ENCODE measurements at regions not wholly inside any gene's neighbourhood (a gene's known extent, or its start where the extent isn't known, plus 50 kb on each side); places are given as distances from the start of the nearest gene placed in this dataset.

DNA sequence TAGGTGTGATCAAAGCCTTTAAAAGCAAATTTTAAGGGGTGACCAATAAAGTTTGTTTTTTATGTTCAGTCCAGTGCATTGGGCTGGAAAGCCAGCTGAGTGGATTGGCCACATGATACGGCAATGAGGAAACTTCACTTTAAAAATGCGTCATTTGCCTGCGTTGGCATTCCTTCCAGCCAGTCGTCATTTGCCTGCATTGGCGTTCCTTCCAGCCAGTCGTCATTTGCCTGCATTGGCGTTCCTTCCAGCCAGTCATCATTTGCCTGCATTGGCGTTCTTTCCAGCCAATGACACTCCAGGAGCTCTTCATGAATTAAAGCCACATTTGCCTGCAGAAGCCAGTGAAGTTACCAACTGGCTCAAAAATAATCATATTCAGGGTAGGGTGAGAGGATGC is 378.6 kb downstream of the SMOC2 start:
- DNase-seq (no peak), ATAC-seq (ENCODE audit: insufficient read depth, low read depth) (no peak)
- H2AFZ ChIP-seq (ENCODE audit: low read depth, low read length), result no peak overlapping the region
- no peak overlapping the region for H3K27ac ChIP-seq (ENCODE audit: low read length)
- no peak for TF ChIP-seq EZH2 (IDR thresholded peaks at IDR 0.05; ENCODE audit: borderline replicate concordance, low read depth, low read length, severe bottlenecking)
- TF ChIP-seq, protein P1, sequence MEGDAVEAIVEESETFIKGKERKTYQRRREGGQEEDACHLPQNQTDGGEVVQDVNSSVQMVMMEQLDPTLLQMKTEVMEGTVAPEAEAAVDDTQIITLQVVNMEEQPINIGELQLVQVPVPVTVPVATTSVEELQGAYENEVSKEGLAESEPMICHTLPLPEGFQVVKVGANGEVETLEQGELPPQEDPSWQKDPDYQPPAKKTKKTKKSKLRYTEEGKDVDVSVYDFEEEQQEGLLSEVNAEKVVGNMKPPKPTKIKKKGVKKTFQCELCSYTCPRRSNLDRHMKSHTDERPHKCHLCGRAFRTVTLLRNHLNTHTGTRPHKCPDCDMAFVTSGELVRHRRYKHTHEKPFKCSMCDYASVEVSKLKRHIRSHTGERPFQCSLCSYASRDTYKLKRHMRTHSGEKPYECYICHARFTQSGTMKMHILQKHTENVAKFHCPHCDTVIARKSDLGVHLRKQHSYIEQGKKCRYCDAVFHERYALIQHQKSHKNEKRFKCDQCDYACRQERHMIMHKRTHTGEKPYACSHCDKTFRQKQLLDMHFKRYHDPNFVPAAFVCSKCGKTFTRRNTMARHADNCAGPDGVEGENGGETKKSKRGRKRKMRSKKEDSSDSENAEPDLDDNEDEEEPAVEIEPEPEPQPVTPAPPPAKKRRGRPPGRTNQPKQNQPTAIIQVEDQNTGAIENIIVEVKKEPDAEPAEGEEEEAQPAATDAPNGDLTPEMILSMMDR (IDR thresholded peaks at IDR 0.05; ENCODE audit: borderline replicate concordance, extremely low read depth, low read length, poor library complexity, severe bottlenecking), result no peak
- H3K27me3 ChIP-seq (ENCODE audit: insufficient read depth, low read length, poor library complexity), result no peaks in the 10 kb centered on the region
- H3K4me1 ChIP-seq (ENCODE audit: insufficient read depth, low read length), result no peaks in the 10 kb centered on the region
- no peak overlapping the region for H3K4me2 ChIP-seq (ENCODE audit: insufficient read depth, low read length)
- no peaks in the 10 kb centered on the region for H3K36me3 ChIP-seq (ENCODE audit: insufficient read depth, low read length)
- H4K20me1 ChIP-seq (ENCODE audit: insufficient read depth, low read length), result no peaks in the 10 kb centered on the region
- H3K79me2 ChIP-seq (ENCODE audit: insufficient read depth, low read length), result no peaks in the 10 kb centered on the region
- no peak overlapping the region for H3K4me3 ChIP-seq (ENCODE audit: low read depth in 1 of 2, low read length in 2 of 2)
- H3K9ac ChIP-seq (ENCODE audit: low read depth, low read length), result no peak overlapping the region
- peaks cover 11% of the 10 kb centered on the region for H3K9me3 ChIP-seq (ENCODE audit: insufficient read depth, low read length, severe bottlenecking)

DNA sequence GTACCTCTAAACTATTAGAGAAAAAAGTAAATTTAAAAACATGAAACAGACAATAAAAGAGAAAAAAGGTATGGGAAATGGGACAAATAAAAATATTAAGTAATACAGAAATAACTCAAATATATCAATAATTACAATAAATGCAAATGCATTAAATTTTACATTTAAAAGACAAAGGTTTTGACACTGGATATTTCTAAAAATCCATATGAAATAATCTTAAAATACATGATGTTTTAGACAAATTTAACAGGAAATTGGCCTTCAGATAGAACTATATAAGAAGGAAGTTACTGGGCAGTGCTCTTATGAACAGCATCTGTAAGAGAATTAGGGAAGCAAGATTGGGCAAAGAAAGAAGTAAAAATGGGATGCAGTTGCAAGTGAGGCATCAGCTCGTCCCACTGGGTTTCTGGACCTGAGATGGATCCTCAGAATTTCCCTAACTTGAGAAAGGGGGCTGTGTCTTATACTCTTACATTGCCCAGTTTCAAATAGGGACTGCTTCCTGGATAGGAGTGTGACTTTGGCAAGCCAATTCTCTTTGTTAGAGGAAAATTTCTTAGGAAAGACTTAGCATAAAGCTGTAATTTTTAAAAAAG is 376.7 kb downstream of the SMOC2 start:
- H3K9ac ChIP-seq (ENCODE audit: low read depth, low read length), result no peak overlapping the region
- no peak overlapping the region for H2AFZ ChIP-seq (ENCODE audit: low read depth, low read length)
- no peaks in the 10 kb centered on the region for H3K36me3 ChIP-seq (ENCODE audit: insufficient read depth, low read length)
- DNase-seq (no peak), ATAC-seq (ENCODE audit: insufficient read depth, low read depth) (no peak)
- H3K27me3 ChIP-seq (ENCODE audit: insufficient read depth, low read length, poor library complexity), result no peaks in the 10 kb centered on the region
- no peaks in the 10 kb centered on the region for H3K4me1 ChIP-seq (ENCODE audit: insufficient read depth, low read length)
- H3K4me2 ChIP-seq (ENCODE audit: insufficient read depth, low read length), result no peak overlapping the region
- no peak overlapping the region for H3K27ac ChIP-seq (ENCODE audit: low read length)
- no peaks in the 10 kb centered on the region for H4K20me1 ChIP-seq (ENCODE audit: insufficient read depth, low read length)
- H3K4me3 ChIP-seq (ENCODE audit: low read depth in 1 of 2, low read length in 2 of 2), result no peak overlapping the region
- TF ChIP-seq, protein P1 (IDR thresholded peaks at IDR 0.05; ENCODE audit: borderline replicate concordance, extremely low read depth, low read length, poor library complexity, severe bottlenecking), result no peak
- no peak for TF ChIP-seq EZH2 (IDR thresholded peaks at IDR 0.05; ENCODE audit: borderline replicate concordance, low read depth, low read length, severe bottlenecking)
- H3K9me3 ChIP-seq (ENCODE audit: insufficient read depth, low read length, severe bottlenecking), result peaks cover 11% of the 10 kb centered on the region
- no peaks in the 10 kb centered on the region for H3K79me2 ChIP-seq (ENCODE audit: insufficient read depth, low read length)

DNA sequence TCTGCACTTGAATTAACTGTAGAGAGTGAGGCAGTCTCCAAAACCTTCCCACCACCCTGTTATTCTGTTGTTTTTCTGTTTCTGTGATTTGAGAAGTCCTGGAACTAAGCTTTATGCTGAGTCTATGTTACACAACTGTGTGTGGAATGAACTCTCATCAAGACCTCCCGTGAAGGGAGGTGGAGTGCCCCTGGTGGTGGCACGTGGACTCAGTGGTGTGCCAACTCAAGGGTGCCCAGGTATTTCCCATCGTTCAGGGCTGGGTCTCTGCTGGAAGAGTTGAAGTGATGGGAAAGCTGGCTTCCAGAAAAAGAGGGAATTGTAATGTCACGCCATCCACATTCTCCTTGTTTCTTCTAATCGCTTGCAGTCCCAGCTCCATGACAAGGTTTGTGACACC is 374.2 kb downstream of the SMOC2 start:
- H3K79me2 ChIP-seq (ENCODE audit: insufficient read depth, low read length), result no peaks in the 10 kb centered on the region
- H3K4me1 ChIP-seq (ENCODE audit: insufficient read depth, low read length), result no peaks in the 10 kb centered on the region
- no peak overlapping the region for H3K27ac ChIP-seq (ENCODE audit: low read length)
- no peaks in the 10 kb centered on the region for H3K27me3 ChIP-seq (ENCODE audit: insufficient read depth, low read length, poor library complexity)
- no peak overlapping the region for H2AFZ ChIP-seq (ENCODE audit: low read depth, low read length)
- no peak overlapping the region for H3K9ac ChIP-seq (ENCODE audit: low read depth, low read length)
- ATAC-seq (ENCODE audit: insufficient read depth, low read depth), result no peak
- H3K36me3 ChIP-seq (ENCODE audit: insufficient read depth, low read length), result no peaks in the 10 kb centered on the region
- H4K20me1 ChIP-seq (ENCODE audit: insufficient read depth, low read length), result no peaks in the 10 kb centered on the region
- H3K4me2 ChIP-seq (ENCODE audit: insufficient read depth, low read length), result no peak overlapping the region
- TF ChIP-seq EZH2 (IDR thresholded peaks at IDR 0.05; ENCODE audit: borderline replicate concordance, low read depth, low read length, severe bottlenecking), result no peak
- TF ChIP-seq, protein P1 (IDR thresholded peaks at IDR 0.05; ENCODE audit: borderline replicate concordance, extremely low read depth, low read length, poor library complexity, severe bottlenecking), result peak; percentile 37
- no peak for DNase-seq
- H3K4me3 ChIP-seq (ENCODE audit: low read depth in 1 of 2, low read length in 2 of 2), result no peak overlapping the region
- H3K9me3 ChIP-seq (ENCODE audit: insufficient read depth, low read length, severe bottlenecking), result peaks cover 11% of the 10 kb centered on the region
